ENCODE measurements at regions not wholly inside any gene's neighbourhood (a gene's known extent, or its start where the extent isn't known, plus 50 kb on each side); places are given as distances from the start of the nearest gene placed in this dataset.

GRCh38 chr2:204202253-204202652 lies 265.7 kb downstream of the ICOS start:
- ATAC-seq = no peak
- no peaks in the 10 kb centered on the region for H3K36me3 Mint-ChIP-seq
- DNase-seq (ENCODE audit: low spot score) = no peak
- ChIA-PET POLR2A (no interaction called here), CTCF (no interaction called here)
- no peak overlapping the region for H3K27ac Mint-ChIP-seq
- peaks cover 36% of the 10 kb centered on the region for H3K4me1 Mint-ChIP-seq
- no peak for TF ChIP-seq ZNF425 (CRISPR knock-in tag; conservative IDR thresholded peaks at IDR 0.05)
- no peak for TF ChIP-seq KAT7 (CRISPR knock-in tag; IDR thresholded peaks at IDR 0.05; ENCODE audit: borderline replicate concordance)
- no peak for TF ChIP-seq ZNF232 (CRISPR knock-in tag; IDR thresholded peaks at IDR 0.05)
- no peak for TF ChIP-seq ZNF416 (CRISPR knock-in tag; IDR thresholded peaks at IDR 0.05)
- no peak for TF ChIP-seq CBFB (CRISPR knock-in tag; IDR thresholded peaks at IDR 0.05; ENCODE audit: low read depth)
- TF ChIP-seq ZNF317 (CRISPR knock-in tag; IDR thresholded peaks at IDR 0.05; ENCODE audit: borderline replicate concordance, low read depth) = no peak
- TF ChIP-seq, protein P1, sequence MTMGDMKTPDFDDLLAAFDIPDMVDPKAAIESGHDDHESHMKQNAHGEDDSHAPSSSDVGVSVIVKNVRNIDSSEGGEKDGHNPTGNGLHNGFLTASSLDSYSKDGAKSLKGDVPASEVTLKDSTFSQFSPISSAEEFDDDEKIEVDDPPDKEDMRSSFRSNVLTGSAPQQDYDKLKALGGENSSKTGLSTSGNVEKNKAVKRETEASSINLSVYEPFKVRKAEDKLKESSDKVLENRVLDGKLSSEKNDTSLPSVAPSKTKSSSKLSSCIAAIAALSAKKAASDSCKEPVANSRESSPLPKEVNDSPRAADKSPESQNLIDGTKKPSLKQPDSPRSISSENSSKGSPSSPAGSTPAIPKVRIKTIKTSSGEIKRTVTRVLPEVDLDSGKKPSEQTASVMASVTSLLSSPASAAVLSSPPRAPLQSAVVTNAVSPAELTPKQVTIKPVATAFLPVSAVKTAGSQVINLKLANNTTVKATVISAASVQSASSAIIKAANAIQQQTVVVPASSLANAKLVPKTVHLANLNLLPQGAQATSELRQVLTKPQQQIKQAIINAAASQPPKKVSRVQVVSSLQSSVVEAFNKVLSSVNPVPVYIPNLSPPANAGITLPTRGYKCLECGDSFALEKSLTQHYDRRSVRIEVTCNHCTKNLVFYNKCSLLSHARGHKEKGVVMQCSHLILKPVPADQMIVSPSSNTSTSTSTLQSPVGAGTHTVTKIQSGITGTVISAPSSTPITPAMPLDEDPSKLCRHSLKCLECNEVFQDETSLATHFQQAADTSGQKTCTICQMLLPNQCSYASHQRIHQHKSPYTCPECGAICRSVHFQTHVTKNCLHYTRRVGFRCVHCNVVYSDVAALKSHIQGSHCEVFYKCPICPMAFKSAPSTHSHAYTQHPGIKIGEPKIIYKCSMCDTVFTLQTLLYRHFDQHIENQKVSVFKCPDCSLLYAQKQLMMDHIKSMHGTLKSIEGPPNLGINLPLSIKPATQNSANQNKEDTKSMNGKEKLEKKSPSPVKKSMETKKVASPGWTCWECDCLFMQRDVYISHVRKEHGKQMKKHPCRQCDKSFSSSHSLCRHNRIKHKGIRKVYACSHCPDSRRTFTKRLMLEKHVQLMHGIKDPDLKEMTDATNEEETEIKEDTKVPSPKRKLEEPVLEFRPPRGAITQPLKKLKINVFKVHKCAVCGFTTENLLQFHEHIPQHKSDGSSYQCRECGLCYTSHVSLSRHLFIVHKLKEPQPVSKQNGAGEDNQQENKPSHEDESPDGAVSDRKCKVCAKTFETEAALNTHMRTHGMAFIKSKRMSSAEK (CRISPR knock-in tag; IDR thresholded peaks at IDR 0.05; ENCODE audit: borderline replicate concordance) = no peak
- no peak for TF ChIP-seq ZNF512 (CRISPR knock-in tag; IDR thresholded peaks at IDR 0.05; ENCODE audit: borderline replicate concordance)
- no peak for TF ChIP-seq NR1H2 (CRISPR knock-in tag; IDR thresholded peaks at IDR 0.05)
- TF ChIP-seq EMX1 (CRISPR knock-in tag; IDR thresholded peaks at IDR 0.05) = no peak
- no peak for TF ChIP-seq ATF3 (CRISPR knock-in tag; conservative IDR thresholded peaks at IDR 0.05)
- TF ChIP-seq, protein P2, sequence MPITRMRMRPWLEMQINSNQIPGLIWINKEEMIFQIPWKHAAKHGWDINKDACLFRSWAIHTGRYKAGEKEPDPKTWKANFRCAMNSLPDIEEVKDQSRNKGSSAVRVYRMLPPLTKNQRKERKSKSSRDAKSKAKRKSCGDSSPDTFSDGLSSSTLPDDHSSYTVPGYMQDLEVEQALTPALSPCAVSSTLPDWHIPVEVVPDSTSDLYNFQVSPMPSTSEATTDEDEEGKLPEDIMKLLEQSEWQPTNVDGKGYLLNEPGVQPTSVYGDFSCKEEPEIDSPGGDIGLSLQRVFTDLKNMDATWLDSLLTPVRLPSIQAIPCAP (CRISPR knock-in tag; IDR thresholded peaks at IDR 0.05) = no peak
- no peak overlapping the region for H3K4me3 Mint-ChIP-seq
- H3K27me3 Mint-ChIP-seq (ENCODE audit: low read depth) = peaks cover 31% of the 10 kb centered on the region
- H3K9me3 Mint-ChIP-seq = no peaks in the 10 kb centered on the region

- no peak for ATAC-seq
- CTCF ChIA-PET = no interaction called here
- TF ChIP-seq ZBTB43 (CRISPR knock-in tag; IDR thresholded peaks at IDR 0.05) (no peak), GABPB1 (CRISPR knock-in tag; IDR thresholded peaks at IDR 0.05) (no peak), CREM (CRISPR knock-in tag; IDR thresholded peaks at IDR 0.05) (no peak), KAT7 (CRISPR knock-in tag; IDR thresholded peaks at IDR 0.05; ENCODE audit: borderline replicate concordance) (no peak), NR3C1 (CRISPR knock-in tag; conservative IDR thresholded peaks at IDR 0.05; ENCODE audit: low read depth) (no peak), ZMAT4 (CRISPR knock-in tag; IDR thresholded peaks at IDR 0.05) (no peak), ESRRA (CRISPR knock-in tag; IDR thresholded peaks at IDR 0.05; ENCODE audit: borderline replicate concordance) (no peak), RORB (CRISPR knock-in tag; IDR thresholded peaks at IDR 0.05) (no peak)
- TF ChIP-seq, protein P3, sequence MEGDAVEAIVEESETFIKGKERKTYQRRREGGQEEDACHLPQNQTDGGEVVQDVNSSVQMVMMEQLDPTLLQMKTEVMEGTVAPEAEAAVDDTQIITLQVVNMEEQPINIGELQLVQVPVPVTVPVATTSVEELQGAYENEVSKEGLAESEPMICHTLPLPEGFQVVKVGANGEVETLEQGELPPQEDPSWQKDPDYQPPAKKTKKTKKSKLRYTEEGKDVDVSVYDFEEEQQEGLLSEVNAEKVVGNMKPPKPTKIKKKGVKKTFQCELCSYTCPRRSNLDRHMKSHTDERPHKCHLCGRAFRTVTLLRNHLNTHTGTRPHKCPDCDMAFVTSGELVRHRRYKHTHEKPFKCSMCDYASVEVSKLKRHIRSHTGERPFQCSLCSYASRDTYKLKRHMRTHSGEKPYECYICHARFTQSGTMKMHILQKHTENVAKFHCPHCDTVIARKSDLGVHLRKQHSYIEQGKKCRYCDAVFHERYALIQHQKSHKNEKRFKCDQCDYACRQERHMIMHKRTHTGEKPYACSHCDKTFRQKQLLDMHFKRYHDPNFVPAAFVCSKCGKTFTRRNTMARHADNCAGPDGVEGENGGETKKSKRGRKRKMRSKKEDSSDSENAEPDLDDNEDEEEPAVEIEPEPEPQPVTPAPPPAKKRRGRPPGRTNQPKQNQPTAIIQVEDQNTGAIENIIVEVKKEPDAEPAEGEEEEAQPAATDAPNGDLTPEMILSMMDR (IDR thresholded peaks at IDR 0.05) = no peak
- TF ChIP-seq, protein P4, sequence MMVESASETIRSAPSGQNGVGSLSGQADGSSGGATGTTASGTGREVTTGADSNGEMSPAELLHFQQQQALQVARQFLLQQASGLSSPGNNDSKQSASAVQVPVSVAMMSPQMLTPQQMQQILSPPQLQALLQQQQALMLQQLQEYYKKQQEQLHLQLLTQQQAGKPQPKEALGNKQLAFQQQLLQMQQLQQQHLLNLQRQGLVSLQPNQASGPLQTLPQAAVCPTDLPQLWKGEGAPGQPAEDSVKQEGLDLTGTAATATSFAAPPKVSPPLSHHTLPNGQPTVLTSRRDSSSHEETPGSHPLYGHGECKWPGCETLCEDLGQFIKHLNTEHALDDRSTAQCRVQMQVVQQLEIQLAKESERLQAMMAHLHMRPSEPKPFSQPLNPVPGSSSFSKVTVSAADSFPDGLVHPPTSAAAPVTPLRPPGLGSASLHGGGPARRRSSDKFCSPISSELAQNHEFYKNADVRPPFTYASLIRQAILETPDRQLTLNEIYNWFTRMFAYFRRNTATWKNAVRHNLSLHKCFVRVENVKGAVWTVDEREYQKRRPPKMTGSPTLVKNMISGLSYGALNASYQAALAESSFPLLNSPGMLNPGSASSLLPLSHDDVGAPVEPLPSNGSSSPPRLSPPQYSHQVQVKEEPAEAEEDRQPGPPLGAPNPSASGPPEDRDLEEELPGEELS (CRISPR knock-in tag; IDR thresholded peaks at IDR 0.05) = no peak
Observed at GRCh38 chr2:204203704-204204103, 267.1 kb downstream of the ICOS start.

More at GRCh38 chr2:204203704-204204103, 267.1 kb downstream of the ICOS start:
- H3K27ac Mint-ChIP-seq = no peak overlapping the region
- peaks cover 42% of the 10 kb centered on the region for H3K4me1 Mint-ChIP-seq
- POLR2A ChIA-PET = no interaction called here
- no peaks in the 10 kb centered on the region for H3K36me3 Mint-ChIP-seq
- no peak overlapping the region for H3K4me3 Mint-ChIP-seq
- H3K9me3 Mint-ChIP-seq = no peaks in the 10 kb centered on the region
- DNase-seq (ENCODE audit: low spot score) = no peak
- peaks cover 38% of the 10 kb centered on the region for H3K27me3 Mint-ChIP-seq (ENCODE audit: low read depth)
